HCT116 (cell line): ENCODE measurements at regions not wholly inside any gene's neighbourhood (a gene's known extent, or its start where the extent isn't known, plus 50 kb on each side); places are given as distances from the start of the nearest gene placed in this dataset.

ENCODE experiments used
- ATAC-seq: fragments of 200-7000 bp; cut with Tn5 transposase; 2 replicates; pipeline ENCODE4 v1.9.1; 2020; ENCODE audit warnings: mild to moderate bottlenecking, moderate library complexity
- BruUV-seq: library from RNA; stranded (reverse); fragments of 400-500 nt; replicated peaks from 2 replicates; lab custom pipeline; 2021; lab: Mats Ljungman, UMichigan
- CTCF ChIA-PET: fragments of 300-600 bp; sonication (Branson Sonifier 250); formaldehyde crosslinking; loops from one replicate; lab custom pipeline; 2021; ENCODE audit warnings: antibody characterized with exemption; lab: Charles Lee
- POLR2A ChIA-PET: fragments of 300-600, 350-600 bp; sonication (Branson Sonifier 250); formaldehyde crosslinking; loops from one replicate; lab custom pipeline; 2021; ENCODE audit warnings: antibody characterized with exemption; lab: Charles Lee
- RAD21 ChIA-PET, 2 experiments: fragments of 300-600 bp; sonication (Branson Sonifier 250); formaldehyde crosslinking; loops; one replicate each; lab custom pipeline; 2023; ENCODE audit warnings: low total read pairs in 2 of 2; ENCODE audit not compliant: uncharacterized antibody in 2 of 2, unreplicated experiment in 2 of 2, low non-redundant PET in 1 of 2; lab: Charles Lee
- DNase-seq: peaks from one replicate; pipeline ENCODE4 v3.0.0-alpha.2; 2010; ENCODE audit warnings: low read depth, low spot score
- H2AFZ ChIP-seq: fragments of 200-600 bp; shearing (Covaris generic), sonication (generic); 2 replicates; pipeline ENCODE4 v1.6.1; 2017; ENCODE audit warnings: low read depth, mixed run types, mixed read lengths, antibody characterized with exemption, low read length; ENCODE audit not compliant: poor library complexity, severe bottlenecking
- H3K27ac ChIP-seq: 2 replicates; pipeline ENCODE4 v1.5.1; 2012; ENCODE audit warnings: low read depth, low read length
- H3K27me3 ChIP-seq: fragments of 200-600 bp; sonication (generic); 2 replicates; pipeline ENCODE4 v1.6.1; 2016; ENCODE audit warnings: mixed run types, low read length, mixed read lengths; ENCODE audit not compliant: insufficient read depth
- H3K36me3 ChIP-seq, 2 experiments: fragments of 200-500 bp in 1 of 2; fragments of 200-600 bp in 1 of 2; sonication (Bioruptor generic) in 1 of 2; sonication (generic) in 1 of 2; 2 replicates each; pipeline versions ENCODE4 v1.5.1 to v1.6.1; 2014 to 2016; ENCODE audit warnings: low read length in 2 of 2, inconsistent platforms in 1 of 2, mixed read lengths in 1 of 2, mixed run types in 1 of 2; ENCODE audit not compliant: insufficient read depth in 2 of 2, control insufficient read depth in 1 of 2
- H3K4me1 ChIP-seq, 2 experiments: fragments of 200-600 bp in 1 of 2; sonication (generic) in 1 of 2; 2 replicates each; pipeline versions ENCODE4 v1.5.1 to v1.6.1; 2012 to 2017; ENCODE audit warnings: low read length in 2 of 2, inconsistent platforms in 1 of 2, mild to moderate bottlenecking in 1 of 2, mixed read lengths in 1 of 2, mixed run types in 1 of 2, moderate library complexity in 1 of 2; ENCODE audit not compliant: insufficient read depth in 2 of 2, control insufficient read depth in 1 of 2
- H3K4me2 ChIP-seq: fragments of 200-600 bp; sonication (generic); 2 replicates; pipeline ENCODE4 v1.6.1; 2017; ENCODE audit warnings: mixed run types, low read length, mixed read lengths
- H3K4me3 ChIP-seq, 2 experiments: fragments of 200-600 bp in 1 of 2; sonication (generic) in 1 of 2; replicated peaks in 1 of 2; 2 replicates each; pipeline ENCODE4 v1.5.1; 2011 to 2016; ENCODE audit warnings: low read length in 2 of 2, control low read depth in 1 of 2, low read depth in 1 of 2, mild to moderate bottlenecking in 1 of 2, mixed read lengths in 1 of 2, mixed run types in 1 of 2
- H3K79me2 ChIP-seq: fragments of 200-600 bp; sonication (generic); 2 replicates; pipeline ENCODE4 v1.6.1; 2017; ENCODE audit warnings: mild to moderate bottlenecking, mixed run types, low read length, moderate library complexity, mixed read lengths; ENCODE audit not compliant: insufficient read depth
- H3K9ac ChIP-seq: fragments of 200-600 bp; sonication (generic); 2 replicates; pipeline ENCODE4 v1.6.1; 2016; ENCODE audit warnings: low read length, mixed read lengths
- H3K9me2 ChIP-seq: fragments of 200-600 bp; sonication (generic), shearing (Covaris generic); 2 replicates; pipeline ENCODE4 v1.6.1; 2017; ENCODE audit warnings: mixed run types, mild to moderate bottlenecking, moderate library complexity; ENCODE audit not compliant: insufficient read depth
- H3K9me3 ChIP-seq, 2 experiments: fragments of 200-500 bp in 1 of 2; fragments of 200-600 bp in 1 of 2; sonication (Bioruptor generic) in 1 of 2; sonication (generic) in 1 of 2; 2 replicates each; pipeline ENCODE4 v1.6.1; 2014 to 2017; ENCODE audit warnings: low read length in 2 of 2, mixed read lengths in 2 of 2, inconsistent platforms in 1 of 2, low read depth in 1 of 2, mild to moderate bottlenecking in 1 of 2, mixed run types in 1 of 2, moderate library complexity in 1 of 2; ENCODE audit not compliant: control insufficient read depth in 1 of 2, insufficient read depth in 1 of 2
- H4K20me1 ChIP-seq: fragments of 200-600 bp; sonication (generic), shearing (Covaris generic); 2 replicates; pipeline ENCODE4 v1.6.1; 2017; ENCODE audit warnings: mixed run types, mild to moderate bottlenecking, moderate library complexity; ENCODE audit not compliant: insufficient read depth
- EGR1 ChIP-seq: IDR thresholded peaks from 2 replicates; pipeline ENCODE4 v1.6.1; 2012; ENCODE audit warnings: low read depth
- EZH2 ChIP-seq: fragments of 200-600 bp; sonication (generic); IDR thresholded peaks from 2 replicates; pipeline ENCODE4 v1.6.1; 2017; ENCODE audit warnings: antibody characterized with exemption, mixed run types
- FOSL1 ChIP-seq: IDR thresholded peaks from 2 replicates; pipeline ENCODE4 v1.6.1; 2012; ENCODE audit warnings: low read depth
- JUND ChIP-seq: IDR thresholded peaks from 2 replicates; pipeline ENCODE4 v1.6.1; 2012
- POLR2A ChIP-seq: IDR thresholded peaks from 2 replicates; pipeline ENCODE4 v1.7.0; 2011; ENCODE audit warnings: borderline replicate concordance; ENCODE audit not compliant: insufficient read depth, insufficient read length; ENCODE audit errors: extremely low read depth
- SP1 ChIP-seq: IDR thresholded peaks from 2 replicates; pipeline ENCODE4 v1.6.1; 2012; ENCODE audit warnings: low read depth
- ZNF274 ChIP-seq: fragments of 200-500 bp; sonication (Bioruptor generic); IDR thresholded peaks from 2 replicates; pipeline ENCODE4 v1.6.1; 2014; ENCODE audit warnings: mild to moderate bottlenecking, low read depth, low read length, inconsistent platforms
- intact Hi-C: fragments of 100-400 bp; cut with micrococcal nuclease; formaldehyde crosslinking; loops from 2 replicates; pipeline ENCODE4 v1.10.0; 2022
- TF ChIP-seq, protein P1 (sequence below): IDR thresholded peaks from 2 replicates; pipeline ENCODE4 v1.6.1; 2011; ENCODE audit warnings: mild to moderate bottlenecking, low read length, moderate library complexity; ENCODE audit not compliant: insufficient replicate concordance; ENCODE audit errors: extremely low read depth
- TF ChIP-seq, protein P2 (sequence below): IDR thresholded peaks from 2 replicates; pipeline ENCODE4 v1.6.1; 2012; ENCODE audit warnings: low read depth

DNA sequence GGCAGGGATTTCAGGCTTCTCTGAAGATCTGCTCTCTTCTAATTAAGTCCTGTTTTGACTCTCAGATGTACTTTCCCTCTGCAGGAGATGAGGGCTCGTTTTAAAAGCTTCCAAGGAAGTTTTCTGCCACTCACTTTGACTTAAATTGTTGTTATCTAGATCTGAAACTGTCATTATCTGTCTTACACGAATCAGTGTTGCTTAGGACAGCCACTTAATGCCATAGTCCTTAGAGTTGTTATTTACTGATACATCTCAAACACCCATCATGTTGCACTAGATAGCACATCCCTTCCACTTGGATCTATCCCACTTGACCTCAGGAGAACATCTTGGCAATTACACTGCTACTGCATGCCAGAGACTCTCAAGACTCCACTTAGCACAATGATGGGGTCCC, 86.9 kb upstream of the FAT3 start:
- no peak for TF ChIP-seq EZH2
- no peak for TF ChIP-seq FOSL1
- TF ChIP-seq, protein P1, sequence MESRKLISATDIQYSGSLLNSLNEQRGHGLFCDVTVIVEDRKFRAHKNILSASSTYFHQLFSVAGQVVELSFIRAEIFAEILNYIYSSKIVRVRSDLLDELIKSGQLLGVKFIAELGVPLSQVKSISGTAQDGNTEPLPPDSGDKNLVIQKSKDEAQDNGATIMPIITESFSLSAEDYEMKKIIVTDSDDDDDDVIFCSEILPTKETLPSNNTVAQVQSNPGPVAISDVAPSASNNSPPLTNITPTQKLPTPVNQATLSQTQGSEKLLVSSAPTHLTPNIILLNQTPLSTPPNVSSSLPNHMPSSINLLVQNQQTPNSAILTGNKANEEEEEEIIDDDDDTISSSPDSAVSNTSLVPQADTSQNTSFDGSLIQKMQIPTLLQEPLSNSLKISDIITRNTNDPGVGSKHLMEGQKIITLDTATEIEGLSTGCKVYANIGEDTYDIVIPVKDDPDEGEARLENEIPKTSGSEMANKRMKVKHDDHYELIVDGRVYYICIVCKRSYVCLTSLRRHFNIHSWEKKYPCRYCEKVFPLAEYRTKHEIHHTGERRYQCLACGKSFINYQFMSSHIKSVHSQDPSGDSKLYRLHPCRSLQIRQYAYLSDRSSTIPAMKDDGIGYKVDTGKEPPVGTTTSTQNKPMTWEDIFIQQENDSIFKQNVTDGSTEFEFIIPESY, result no peak
- no peak for TF ChIP-seq EGR1
- TF ChIP-seq POLR2A, result no peak

DNA sequence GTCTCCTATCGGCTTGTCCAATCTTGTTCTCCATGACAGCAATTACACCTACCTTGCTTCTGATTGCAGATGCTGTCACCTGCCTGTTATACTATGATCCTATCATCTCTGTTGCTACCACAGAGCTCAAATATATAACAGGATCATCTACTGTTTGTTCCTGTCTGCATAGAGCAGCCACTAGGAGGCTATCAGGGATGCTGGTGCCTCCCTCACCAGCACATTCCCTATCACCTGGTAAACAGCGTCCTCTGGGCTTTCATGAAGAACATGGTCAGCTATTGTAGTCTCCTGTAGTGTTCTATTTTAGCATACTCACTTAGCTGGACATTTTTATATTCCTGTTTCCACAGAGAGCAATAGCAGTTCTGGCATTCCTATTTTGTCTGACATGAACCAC, 87.8 kb upstream of the FAT3 start:
- Histone ChIP-seq H4K20me1 (no peaks in the 10 kb centered on the region), H3K9me3 (peaks cover 3 to 21% of the 10 kb centered on the region in 2 experiments; a peak in 2 of 4 replicates), H3K36me3 (no peaks in the 10 kb centered on the region), H3K9me2 (no peaks in the 10 kb centered on the region), H3K27me3 (no peaks in the 10 kb centered on the region), H3K4me2 (no peak overlapping the region), H3K4me1 (no peaks in the 10 kb centered on the region), H3K4me3 (no peak overlapping the region), H3K79me2 (no peaks in the 10 kb centered on the region), H2AFZ (no peak overlapping the region), H3K9ac (no peak overlapping the region), H3K27ac (no peak overlapping the region)
- BruUV-seq, result no TSS peak
- POLR2A ChIA-PET, result no interaction called here
- ATAC-seq (no peak), DNase-seq (no peak)
- RAD21 ChIA-PET, result no interaction called here
- TF ChIP-seq, protein P2, sequence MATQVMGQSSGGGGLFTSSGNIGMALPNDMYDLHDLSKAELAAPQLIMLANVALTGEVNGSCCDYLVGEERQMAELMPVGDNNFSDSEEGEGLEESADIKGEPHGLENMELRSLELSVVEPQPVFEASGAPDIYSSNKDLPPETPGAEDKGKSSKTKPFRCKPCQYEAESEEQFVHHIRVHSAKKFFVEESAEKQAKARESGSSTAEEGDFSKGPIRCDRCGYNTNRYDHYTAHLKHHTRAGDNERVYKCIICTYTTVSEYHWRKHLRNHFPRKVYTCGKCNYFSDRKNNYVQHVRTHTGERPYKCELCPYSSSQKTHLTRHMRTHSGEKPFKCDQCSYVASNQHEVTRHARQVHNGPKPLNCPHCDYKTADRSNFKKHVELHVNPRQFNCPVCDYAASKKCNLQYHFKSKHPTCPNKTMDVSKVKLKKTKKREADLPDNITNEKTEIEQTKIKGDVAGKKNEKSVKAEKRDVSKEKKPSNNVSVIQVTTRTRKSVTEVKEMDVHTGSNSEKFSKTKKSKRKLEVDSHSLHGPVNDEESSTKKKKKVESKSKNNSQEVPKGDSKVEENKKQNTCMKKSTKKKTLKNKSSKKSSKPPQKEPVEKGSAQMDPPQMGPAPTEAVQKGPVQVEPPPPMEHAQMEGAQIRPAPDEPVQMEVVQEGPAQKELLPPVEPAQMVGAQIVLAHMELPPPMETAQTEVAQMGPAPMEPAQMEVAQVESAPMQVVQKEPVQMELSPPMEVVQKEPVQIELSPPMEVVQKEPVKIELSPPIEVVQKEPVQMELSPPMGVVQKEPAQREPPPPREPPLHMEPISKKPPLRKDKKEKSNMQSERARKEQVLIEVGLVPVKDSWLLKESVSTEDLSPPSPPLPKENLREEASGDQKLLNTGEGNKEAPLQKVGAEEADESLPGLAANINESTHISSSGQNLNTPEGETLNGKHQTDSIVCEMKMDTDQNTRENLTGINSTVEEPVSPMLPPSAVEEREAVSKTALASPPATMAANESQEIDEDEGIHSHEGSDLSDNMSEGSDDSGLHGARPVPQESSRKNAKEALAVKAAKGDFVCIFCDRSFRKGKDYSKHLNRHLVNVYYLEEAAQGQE, result no peak
- TF ChIP-seq SP1 (no peak), ZNF274 (no peak), EGR1 (no peak), JUND (no peak)
- CTCF ChIA-PET, result no interaction called here
- intact Hi-C loops, result no loop called here

More for the DNA sequence above, 86.9 kb upstream of the FAT3 start:
- Histone ChIP-seq H3K4me3 (no peak overlapping the region), H3K4me1 (no peaks in the 10 kb centered on the region), H2AFZ (no peak overlapping the region), H4K20me1 (no peaks in the 10 kb centered on the region), H3K9me3 (peaks cover 3 to 15% of the 10 kb centered on the region in 2 experiments; a peak in 2 of 4 replicates), H3K9ac (no peak overlapping the region), H3K36me3 (no peaks in the 10 kb centered on the region), H3K79me2 (no peaks in the 10 kb centered on the region), H3K4me2 (no peak overlapping the region), H3K27ac (no peak overlapping the region), H3K27me3 (no peaks in the 10 kb centered on the region), H3K9me2 (no peaks in the 10 kb centered on the region)
- intact Hi-C loops, result no loop called here
- no peak for DNase-seq
- ChIA-PET CTCF (no interaction called here), RAD21 (no interaction called here), POLR2A (no interaction called here)
- no peak for ATAC-seq
- no TSS peak for BruUV-seq
